ENCODE measurements at regions not wholly inside any gene's neighbourhood (a gene's known extent, or its start where the extent isn't known, plus 50 kb on each side); places are given as distances from the start of the nearest gene placed in this dataset.

- H3K27ac ChIP-seq: no peak overlapping the region
- TF ChIP-seq CTCF (conservative IDR thresholded peaks at IDR 0.05): no peak
- CTCF ChIA-PET: interaction anchor here (0.6 to 1.7 kb wide), 2 partner anchors 354 to 727 kb away, joined by 3 to 4 read pairs; no protein-coding TSS in a partner anchor
- no peaks in the 10 kb centered on the region for H3K79me2 ChIP-seq (ENCODE audit: low read depth)
- no peaks in the 10 kb centered on the region for H3K9me2 ChIP-seq (ENCODE audit: insufficient read depth)
- H3K4me2 ChIP-seq: no peak overlapping the region
- POLR2A ChIA-PET (ENCODE audit: unreplicated experiment): interaction anchor here (0.7 kb wide), 1 partner anchor 313 kb away, joined by 4 read pairs; no protein-coding TSS in a partner anchor
- H2AFZ ChIP-seq: no peak overlapping the region
- no peaks in the 10 kb centered on the region for H3K4me1 ChIP-seq (replicated peaks; ENCODE audit: insufficient read depth)
- no peaks in the 10 kb centered on the region; the same call in 1 of the 2 replicates for H3K9me3 ChIP-seq (ENCODE audit: insufficient read depth, low read depth)
- H3K27me3 ChIP-seq (ENCODE audit: insufficient read depth, low read depth): peaks cover 15% of the 10 kb centered on the region
- H3K36me3 ChIP-seq (ENCODE audit: low read depth): no peaks in the 10 kb centered on the region
- no peak overlapping the region for H3K4me3 ChIP-seq
- no TSS peak for BruUV-seq (replicated peaks)
- H3F3A ChIP-seq (ENCODE audit: insufficient read depth, low read depth): no peaks in the 10 kb centered on the region
- intact Hi-C loops (cut with micrococcal nuclease; ENCODE audit: unreplicated experiment): no loop called here
- no peaks in the 10 kb centered on the region for H4K20me1 ChIP-seq (ENCODE audit: insufficient read depth)
- DNase-seq: no peak
Measured at GRCh38 chr2:121049950-121050585, 234.9 kb downstream of the TFCP2L1 start.

GRCh38 chr2:121051311-121051710 is 233.7 kb downstream of the TFCP2L1 start:
- TF ChIP-seq CTCF (conservative IDR thresholded peaks at IDR 0.05) (no peak), EZH2 (IDR thresholded peaks at IDR 0.05; ENCODE audit: low read depth) (no peak)
- H3K4me2 ChIP-seq: no peak overlapping the region
- POLR2A ChIA-PET (ENCODE audit: unreplicated experiment): no interaction called here

GRCh38 chr2:121052023-121052422 is 233.0 kb downstream of the TFCP2L1 start:
- intact Hi-C loops (cut with micrococcal nuclease; ENCODE audit: unreplicated experiment): no loop called here
- Histone ChIP-seq H3K9me3 (ENCODE audit: insufficient read depth, low read depth) (no peaks in the 10 kb centered on the region; the same call in 1 of the 2 replicates), H3K79me2 (ENCODE audit: low read depth) (no peaks in the 10 kb centered on the region), H3K27ac (no peak overlapping the region), H3K4me3 (no peak overlapping the region), H3K36me3 (ENCODE audit: low read depth) (no peaks in the 10 kb centered on the region), H4K20me1 (ENCODE audit: insufficient read depth) (no peaks in the 10 kb centered on the region), H3K9me2 (ENCODE audit: insufficient read depth) (no peaks in the 10 kb centered on the region), H3F3A (ENCODE audit: insufficient read depth, low read depth) (no peaks in the 10 kb centered on the region), H3K4me1 (replicated peaks; ENCODE audit: insufficient read depth) (no peaks in the 10 kb centered on the region), H2AFZ (no peak overlapping the region), H3K27me3 (ENCODE audit: insufficient read depth, low read depth) (peaks cover 15% of the 10 kb centered on the region), H3K4me2 (no peak overlapping the region)
- TF ChIP-seq CTCF (conservative IDR thresholded peaks at IDR 0.05) (no peak), EZH2 (IDR thresholded peaks at IDR 0.05; ENCODE audit: low read depth) (no peak)
- CTCF ChIA-PET: no interaction called here
- no TSS peak for BruUV-seq (replicated peaks)
- POLR2A ChIA-PET (ENCODE audit: unreplicated experiment): no interaction called here
- no peak for DNase-seq

More at GRCh38 chr2:121051311-121051710, 233.7 kb downstream of the TFCP2L1 start:
- Histone ChIP-seq H3K27ac (no peak overlapping the region), H3F3A (ENCODE audit: insufficient read depth, low read depth) (no peaks in the 10 kb centered on the region), H3K36me3 (ENCODE audit: low read depth) (no peaks in the 10 kb centered on the region), H3K4me3 (no peak overlapping the region), H3K27me3 (ENCODE audit: insufficient read depth, low read depth) (peaks cover 12% of the 10 kb centered on the region), H3K4me1 (replicated peaks; ENCODE audit: insufficient read depth) (no peaks in the 10 kb centered on the region), H4K20me1 (ENCODE audit: insufficient read depth) (no peaks in the 10 kb centered on the region), H3K79me2 (ENCODE audit: low read depth) (no peaks in the 10 kb centered on the region), H3K9me2 (ENCODE audit: insufficient read depth) (no peaks in the 10 kb centered on the region), H3K9me3 (ENCODE audit: insufficient read depth, low read depth) (no peaks in the 10 kb centered on the region; the same call in 1 of the 2 replicates), H2AFZ (no peak overlapping the region)
- CTCF ChIA-PET: interaction anchor here (0.6 to 1.7 kb wide), 2 partner anchors 355 to 358 kb away, joined by 3 to 5 read pairs; no protein-coding TSS in a partner anchor
- DNase-seq: no peak
- intact Hi-C loops (cut with micrococcal nuclease; ENCODE audit: unreplicated experiment): no loop called here
- no TSS peak for BruUV-seq (replicated peaks)
